K562 (cell line): ENCODE measurements at regions not wholly inside any gene's neighbourhood (a gene's known extent, or its start where the extent isn't known, plus 50 kb on each side); places are given as distances from the start of the nearest gene placed in this dataset.
"Not testable (repeated sequence)": the region's sequence is repeated elsewhere in the genome, so short reads cannot be mapped to it uniquely, and the experiment has no call there.

ENCODE experiments used
- ATAC-seq: fragments of 200-7000 bp; cut with Tn5 transposase; 3 replicates; pipeline ENCODE4 v1.9.1; 2020; ENCODE audit warnings: moderate library complexity
- BruUV-seq: library from RNA; stranded (reverse); fragments of 400-500 nt; replicated peaks from 2 replicates; lab custom pipeline; 2021; lab: Mats Ljungman, UMichigan
- CTCF ChIA-PET: fragments of 300-600 bp; formaldehyde crosslinking; extraction: SDS; loops from one replicate; lab custom pipeline; 2021; ENCODE audit warnings: low intra/inter-chr PET ratio; lab: Yijun Ruan, JAX
- POLR2A ChIA-PET: fragments of 300-600, 350-650 bp; sonication (Branson Sonifier 250); formaldehyde crosslinking; extraction: SDS; loops from one replicate; lab custom pipeline; 2021; ENCODE audit warnings: antibody characterized with exemption, inconsistent platforms; lab: Yijun Ruan, JAX
- DNase-seq, 4 experiments: peaks; one replicate each; pipeline versions ENCODE4 v3.0.0 to v3.0.0-alpha.2; 2011 to 2018; ENCODE audit warnings: low spot score in 3 of 4, mixed read lengths in 3 of 4; ENCODE audit errors: extremely low read depth in 1 of 4
- FAIRE-seq: peaks from 2 replicates; lab custom pipeline; 2011; peaks lifted over from hg19 to GRCh38; lab: Jason Lieb, UNC
- H2AFZ ChIP-seq: 2 replicates; pipeline ENCODE4 v1.6.0; 2011; ENCODE audit warnings: low read depth, low read length, control low read depth, inconsistent platforms
- H3K27ac ChIP-seq: fragments of 200-600 bp; 3 replicates; pipeline ENCODE4 v1.8.0; 2011; ENCODE audit warnings: low read depth, mild to moderate bottlenecking, control low read depth, inconsistent platforms, low read length, moderate library complexity, mixed read lengths; ENCODE audit errors: extremely low read depth
- H3K27me3 ChIP-seq, 2 experiments: fragments of 300-600 bp in 1 of 2; 2 replicates in 1 of 2; 3 replicates in 1 of 2; pipeline versions ENCODE4 v1.6.0 to v1.8.0; 2011; ENCODE audit warnings: inconsistent platforms in 2 of 2, low read length in 2 of 2, mild to moderate bottlenecking in 1 of 2, mixed read lengths in 1 of 2, moderate library complexity in 1 of 2; ENCODE audit not compliant: control insufficient read depth in 2 of 2, insufficient read depth in 2 of 2
- H3K36me3 ChIP-seq: fragments of 300-600 bp; 3 replicates; pipeline ENCODE4 v1.8.0; 2011; ENCODE audit warnings: mild to moderate bottlenecking, low read length, inconsistent platforms; ENCODE audit not compliant: control insufficient read depth, insufficient read depth
- H3K4me1 ChIP-seq, 2 experiments: fragments of 200-600 bp in 1 of 2; replicated peaks in 1 of 2; 2 replicates in 1 of 2; 3 replicates in 1 of 2; pipeline versions ENCODE4 v1.5.1 to v1.8.0; 2011; ENCODE audit warnings: inconsistent platforms in 2 of 2, low read length in 2 of 2, mild to moderate bottlenecking in 1 of 2, mixed read lengths in 1 of 2, moderate library complexity in 1 of 2; ENCODE audit not compliant: control insufficient read depth in 2 of 2, insufficient read depth in 2 of 2
- H3K4me2 ChIP-seq: 2 replicates; pipeline ENCODE4 v1.6.1; 2011; ENCODE audit warnings: low read length, control low read depth, inconsistent platforms, mixed read lengths; ENCODE audit not compliant: insufficient read depth
- H3K4me3 ChIP-seq: fragments of 200-600 bp; sonication (generic), shearing (Covaris generic); 2 replicates; pipeline ENCODE4 v1.5.1; 2016; ENCODE audit warnings: control low read depth, inconsistent platforms
- H3K79me2 ChIP-seq: fragments of 200-600 bp; 3 replicates; pipeline ENCODE4 v1.8.0; 2011; ENCODE audit warnings: low read length, inconsistent platforms; ENCODE audit not compliant: control insufficient read depth, insufficient read depth
- H3K9ac ChIP-seq, 2 experiments: 2 replicates each; pipeline versions ENCODE4 v1.6.0 to v1.6.1; 2011; ENCODE audit warnings: low read depth in 2 of 2, low read length in 2 of 2, control low read depth in 1 of 2, inconsistent platforms in 1 of 2, mild to moderate bottlenecking in 1 of 2, mixed read lengths in 1 of 2; ENCODE audit not compliant: insufficient read depth in 1 of 2
- H3K9me1 ChIP-seq: one replicate; pipeline ENCODE4 v1.6.0; 2011; ENCODE audit warnings: inconsistent platforms, mild to moderate bottlenecking, low read length, moderate library complexity; ENCODE audit not compliant: control insufficient read depth, insufficient read depth
- H3K9me3 ChIP-seq: replicated peaks from 2 replicates; pipeline ENCODE4 v1.5.1; 2011; ENCODE audit warnings: low read depth, low read length, inconsistent platforms; ENCODE audit not compliant: control insufficient read depth, insufficient read depth
- H4K20me1 ChIP-seq: replicated peaks from 2 replicates; pipeline ENCODE4 v1.6.1; 2011; ENCODE audit warnings: low read length, inconsistent platforms, mixed read lengths; ENCODE audit not compliant: control insufficient read depth, insufficient read depth
- ELF2 ChIP-seq: fragments of 250-450 bp; sonication (Bioruptor Pico); IDR thresholded peaks from 2 replicates; pipeline ENCODE4 v1.5.0; 2021; ENCODE audit warnings: mild to moderate bottlenecking
- HDGF ChIP-seq: fragments of 450-650 bp; IDR thresholded peaks from 2 replicates; pipeline ENCODE4 v1.6.1; 2016
- LARP7 ChIP-seq: fragments of 450-650 bp; IDR thresholded peaks from 2 replicates; pipeline ENCODE4 v1.6.1; 2016
- PML ChIP-seq: IDR thresholded peaks from 2 replicates; pipeline ENCODE4 v1.6.1; 2012; ENCODE audit warnings: low read length, inconsistent platforms
- SP1 ChIP-seq: sonication (generic); formaldehyde crosslinking; IDR thresholded peaks from 2 replicates; pipeline ENCODE4 v1.8.1; 2022; ENCODE audit warnings: mild to moderate bottlenecking, missing genetic modification reagents
- ZNF224 ChIP-seq: sonication (generic); formaldehyde crosslinking; IDR thresholded peaks from 2 replicates; pipeline ENCODE4 v1.8.0; 2022; ENCODE audit warnings: mild to moderate bottlenecking, missing genetic modification reagents
- WGBS: fragments of 100-300 bp; shearing (Covaris generic); methylation state at CpG from one replicate; pipeline ENCODE4 v1.1.6; 2016; ENCODE audit warnings: low coverage, mixed read lengths; ENCODE audit not compliant: insufficient coverage; ENCODE audit errors: missing lambda C conversion rate; 5-methylcytosine and 5-hydroxymethylcytosine counted together
- in situ Hi-C: fragments of 300-500 bp; cut with MboI; formaldehyde crosslinking; loops from 4 replicates; pipeline ENCODE4 v1.15.0; 2018; ENCODE audit warnings: inconsistent platforms, mixed read lengths
- intact Hi-C: fragments of 100-400 bp; cut with micrococcal nuclease; formaldehyde crosslinking; loops from 2 replicates; pipeline ENCODE4 v1.14.2; 2022
- TF ChIP-seq, protein P1 (sequence below): IDR thresholded peaks from 2 replicates; pipeline ENCODE4 v1.6.1; 2014; ENCODE audit warnings: antibody characterized with exemption

GRCh38 chr13:33355201-33355895 is 69.8 kb upstream of the STARD13 start:
- WGBS, result 3% methylated on average over 6 of the region's 6 CpGs

DNA sequence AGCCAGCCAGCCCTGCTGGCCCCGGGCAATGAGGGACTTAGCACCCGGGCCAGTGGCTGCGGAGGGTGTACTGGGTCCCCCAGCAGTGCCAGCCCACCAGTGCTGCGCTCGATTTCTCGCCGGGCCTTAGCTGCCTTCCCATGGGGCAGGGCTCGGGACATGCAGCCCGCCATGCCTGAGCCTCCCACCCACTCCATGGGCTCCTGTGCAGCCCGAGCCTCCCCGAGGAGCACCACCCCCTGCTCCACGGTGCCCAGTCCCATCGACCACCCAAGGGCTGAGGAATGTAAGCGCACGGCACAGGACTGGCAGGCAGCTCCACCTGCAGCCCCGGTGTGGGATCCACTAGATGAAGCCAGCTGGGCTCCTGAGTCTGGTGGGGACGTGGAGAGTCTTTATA is 72.5 kb upstream of the STARD13 start:
- H3K27me3 ChIP-seq, H3K9me3 ChIP-seq, H3K4me1 ChIP-seq, intact Hi-C loops, CTCF ChIA-PET, FAIRE-seq, H2AFZ ChIP-seq, H3K79me2 ChIP-seq, ATAC-seq, H3K4me2 ChIP-seq, DNase-seq, in situ Hi-C loops, H4K20me1 ChIP-seq, H3K36me3 ChIP-seq, H3K4me3 ChIP-seq, H3K27ac ChIP-seq, H3K9me1 ChIP-seq, H3K9ac ChIP-seq, BruUV-seq, POLR2A ChIA-PET: not testable (repeated sequence)
- WGBS, result 11% methylated on average over 6 of the region's 17 CpGs

More at GRCh38 chr13:33355201-33355895, 69.8 kb upstream of the STARD13 start:
- Histone ChIP-seq H4K20me1 (no peaks in the 10 kb centered on the region), H3K36me3 (no peaks in the 10 kb centered on the region), H3K27ac (no peak overlapping the region), H3K9me3 (no peaks in the 10 kb centered on the region), H3K4me3 (no peak overlapping the region), H3K4me1 (peaks cover 0 to under 1% of the 10 kb centered on the region in 2 experiments; a peak in 1 of 5 replicates), H3K4me2 (no peak overlapping the region), H2AFZ (no peak overlapping the region), H3K79me2 (no peaks in the 10 kb centered on the region), H3K27me3 (peaks cover 0 to 5% of the 10 kb centered on the region in 2 experiments; a peak in 1 of 5 replicates), H3K9ac (no peak overlapping the region), H3K9me1 (no peaks in the 10 kb centered on the region)
- BruUV-seq, result no TSS peak
- ChIA-PET CTCF (no interaction called here), POLR2A (interaction anchor here (1.2 kb wide), 1 partner anchor 12 kb away, joined by 6 read pairs; no protein-coding TSS in a partner anchor)
- DNase-seq (no peak), FAIRE-seq (no peak), ATAC-seq (no peak)
- TF ChIP-seq ZNF224 (CRISPR knock-in tag) (no peak), SP1 (no peak), PML (no peak), ELF2 (no peak), HDGF (no peak), LARP7 (no peak)
- TF ChIP-seq, protein P1, sequence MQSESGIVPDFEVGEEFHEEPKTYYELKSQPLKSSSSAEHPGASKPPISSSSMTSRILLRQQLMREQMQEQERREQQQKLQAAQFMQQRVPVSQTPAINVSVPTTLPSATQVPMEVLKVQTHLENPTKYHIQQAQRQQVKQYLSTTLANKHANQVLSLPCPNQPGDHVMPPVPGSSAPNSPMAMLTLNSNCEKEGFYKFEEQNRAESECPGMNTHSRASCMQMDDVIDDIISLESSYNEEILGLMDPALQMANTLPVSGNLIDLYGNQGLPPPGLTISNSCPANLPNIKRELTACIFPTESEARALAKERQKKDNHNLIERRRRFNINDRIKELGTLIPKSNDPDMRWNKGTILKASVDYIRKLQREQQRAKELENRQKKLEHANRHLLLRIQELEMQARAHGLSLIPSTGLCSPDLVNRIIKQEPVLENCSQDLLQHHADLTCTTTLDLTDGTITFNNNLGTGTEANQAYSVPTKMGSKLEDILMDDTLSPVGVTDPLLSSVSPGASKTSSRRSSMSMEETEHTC, result no peak
- intact Hi-C loops, result no loop called here
- in situ Hi-C loops, result no loop called here
